ENCODE measurements at regions not wholly inside any gene's neighbourhood (a gene's known extent, or its start where the extent isn't known, plus 50 kb on each side); places are given as distances from the start of the nearest gene placed in this dataset.

DNA sequence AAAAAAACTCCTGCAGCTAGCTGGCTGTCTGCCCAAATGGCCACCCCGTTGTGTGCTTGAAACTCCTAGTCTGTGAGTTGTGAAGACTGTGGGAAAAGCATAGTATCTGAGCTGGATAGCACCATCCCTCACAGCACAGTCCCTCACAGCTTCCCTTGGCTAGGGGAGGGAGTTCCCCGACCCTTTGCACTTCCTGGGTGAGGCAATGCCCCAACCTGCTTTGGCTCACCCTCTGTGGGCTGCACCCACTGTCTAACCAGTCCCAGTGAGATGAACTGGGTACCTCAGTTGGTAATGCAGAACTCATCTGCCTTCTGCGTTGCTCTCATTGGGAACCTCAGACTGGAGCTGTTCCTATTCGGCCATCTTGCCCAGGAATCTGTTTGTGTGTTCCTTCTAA, 260.6 kb upstream of the STXBP5 start:
- intact Hi-C loops (cut with micrococcal nuclease; ENCODE audit: unreplicated experiment) = no loop called here

DNA sequence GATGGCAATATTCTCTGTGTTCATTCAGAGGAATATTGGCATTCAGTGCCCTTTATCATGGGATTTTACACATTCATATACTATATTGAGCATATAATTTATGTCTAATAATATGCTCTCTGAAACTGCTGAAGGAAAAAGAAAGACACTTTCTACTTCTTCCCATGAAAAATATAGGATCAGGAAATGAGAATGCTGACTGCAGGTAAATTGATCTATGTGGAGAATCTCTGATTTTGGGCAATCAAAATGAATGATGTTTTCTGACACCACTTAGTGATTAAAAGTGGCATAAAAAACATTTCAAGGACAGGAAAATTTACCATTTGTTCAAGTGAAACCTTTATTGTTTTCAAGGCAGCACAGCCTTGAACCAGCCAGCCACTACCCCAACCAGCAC, 260.1 kb upstream of the STXBP5 start:
- H3F3A ChIP-seq (ENCODE audit: insufficient read depth, low read depth) = no peaks in the 10 kb centered on the region
- H4K20me1 ChIP-seq (ENCODE audit: insufficient read depth) = no peaks in the 10 kb centered on the region
- no peak overlapping the region for H3K4me3 ChIP-seq
- TF ChIP-seq EZH2 (IDR thresholded peaks at IDR 0.05; ENCODE audit: low read depth) = no peak
- TF ChIP-seq, protein P1, sequence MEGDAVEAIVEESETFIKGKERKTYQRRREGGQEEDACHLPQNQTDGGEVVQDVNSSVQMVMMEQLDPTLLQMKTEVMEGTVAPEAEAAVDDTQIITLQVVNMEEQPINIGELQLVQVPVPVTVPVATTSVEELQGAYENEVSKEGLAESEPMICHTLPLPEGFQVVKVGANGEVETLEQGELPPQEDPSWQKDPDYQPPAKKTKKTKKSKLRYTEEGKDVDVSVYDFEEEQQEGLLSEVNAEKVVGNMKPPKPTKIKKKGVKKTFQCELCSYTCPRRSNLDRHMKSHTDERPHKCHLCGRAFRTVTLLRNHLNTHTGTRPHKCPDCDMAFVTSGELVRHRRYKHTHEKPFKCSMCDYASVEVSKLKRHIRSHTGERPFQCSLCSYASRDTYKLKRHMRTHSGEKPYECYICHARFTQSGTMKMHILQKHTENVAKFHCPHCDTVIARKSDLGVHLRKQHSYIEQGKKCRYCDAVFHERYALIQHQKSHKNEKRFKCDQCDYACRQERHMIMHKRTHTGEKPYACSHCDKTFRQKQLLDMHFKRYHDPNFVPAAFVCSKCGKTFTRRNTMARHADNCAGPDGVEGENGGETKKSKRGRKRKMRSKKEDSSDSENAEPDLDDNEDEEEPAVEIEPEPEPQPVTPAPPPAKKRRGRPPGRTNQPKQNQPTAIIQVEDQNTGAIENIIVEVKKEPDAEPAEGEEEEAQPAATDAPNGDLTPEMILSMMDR (conservative IDR thresholded peaks at IDR 0.05) = no peak
- CTCF ChIA-PET = no interaction called here
- no TSS peak for BruUV-seq (replicated peaks)
- no peaks in the 10 kb centered on the region for H3K4me1 ChIP-seq (replicated peaks; ENCODE audit: insufficient read depth)
- intact Hi-C loops (cut with micrococcal nuclease; ENCODE audit: unreplicated experiment) = no loop called here
- POLR2A ChIA-PET (ENCODE audit: unreplicated experiment) = no interaction called here
- DNase-seq = no peak
- no peaks in the 10 kb centered on the region for H3K9me3 ChIP-seq (ENCODE audit: insufficient read depth, low read depth)
- H2AFZ ChIP-seq = peak overlapping the region; percentile 43; the same call in 1 of the 2 replicates
- H3K27me3 ChIP-seq (ENCODE audit: insufficient read depth, low read depth) = no peaks in the 10 kb centered on the region
- H3K4me2 ChIP-seq = no peak overlapping the region
- no peaks in the 10 kb centered on the region for H3K9me2 ChIP-seq (ENCODE audit: insufficient read depth)
- no peaks in the 10 kb centered on the region for H3K79me2 ChIP-seq (ENCODE audit: low read depth)
- H3K27ac ChIP-seq = no peak overlapping the region
- H3K36me3 ChIP-seq (ENCODE audit: low read depth) = no peaks in the 10 kb centered on the region

More for the DNA sequence above, 260.6 kb upstream of the STXBP5 start:
- TF ChIP-seq, protein P1 (conservative IDR thresholded peaks at IDR 0.05) = no peak
- no peak for TF ChIP-seq EZH2 (IDR thresholded peaks at IDR 0.05; ENCODE audit: low read depth)
- no peaks in the 10 kb centered on the region for H3K9me3 ChIP-seq (ENCODE audit: insufficient read depth, low read depth)
- H3K4me3 ChIP-seq = no peak overlapping the region
- no peaks in the 10 kb centered on the region for H3F3A ChIP-seq (ENCODE audit: insufficient read depth, low read depth)
- H3K9me2 ChIP-seq (ENCODE audit: insufficient read depth) = no peaks in the 10 kb centered on the region
- DNase-seq = no peak
- POLR2A ChIA-PET (ENCODE audit: unreplicated experiment) = no interaction called here
- no peak overlapping the region for H3K27ac ChIP-seq
- BruUV-seq (replicated peaks) = no TSS peak
- no peaks in the 10 kb centered on the region for H3K27me3 ChIP-seq (ENCODE audit: insufficient read depth, low read depth)
- no peaks in the 10 kb centered on the region for H4K20me1 ChIP-seq (ENCODE audit: insufficient read depth)
- H2AFZ ChIP-seq = peak overlapping the region; percentile 43; the same call in 1 of the 2 replicates
- H3K4me2 ChIP-seq = no peak overlapping the region
- no peaks in the 10 kb centered on the region for H3K36me3 ChIP-seq (ENCODE audit: low read depth)
- no peaks in the 10 kb centered on the region for H3K4me1 ChIP-seq (replicated peaks; ENCODE audit: insufficient read depth)
- no peaks in the 10 kb centered on the region for H3K79me2 ChIP-seq (ENCODE audit: low read depth)
- CTCF ChIA-PET = no interaction called here

DNA sequence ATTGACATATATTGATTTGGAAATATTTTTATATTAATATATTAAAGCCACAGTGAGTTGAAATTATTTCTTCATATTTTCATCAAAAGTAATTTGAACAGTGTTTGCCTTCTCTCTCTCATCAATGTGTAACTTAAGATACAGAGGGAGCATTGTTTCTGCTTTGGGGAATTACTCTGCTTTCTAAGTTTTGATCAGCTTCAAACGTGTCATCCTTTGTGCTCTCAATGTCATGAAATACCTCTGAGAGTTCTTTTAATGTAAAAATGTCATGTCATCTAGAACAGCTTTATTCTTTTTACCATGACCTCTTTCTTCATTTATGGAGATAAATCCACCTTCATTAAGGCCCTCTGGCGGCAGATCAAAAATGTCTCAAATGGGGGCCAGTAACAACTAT, 259.4 kb upstream of the STXBP5 start:
- ChIA-PET CTCF (interaction anchor here (0.6 kb wide), 1 partner anchor 20 kb away, joined by 4 read pairs; no protein-coding TSS in a partner anchor), POLR2A (ENCODE audit: unreplicated experiment) (no interaction called here)
- no peak overlapping the region for H3K4me3 ChIP-seq
- no peaks in the 10 kb centered on the region for H3F3A ChIP-seq (ENCODE audit: insufficient read depth, low read depth)
- H3K4me1 ChIP-seq (replicated peaks; ENCODE audit: insufficient read depth) = no peaks in the 10 kb centered on the region
- TF ChIP-seq EZH2 (IDR thresholded peaks at IDR 0.05; ENCODE audit: low read depth) = no peak
- TF ChIP-seq, protein P1 (conservative IDR thresholded peaks at IDR 0.05) = no peak
- H2AFZ ChIP-seq = no peak overlapping the region
- H3K4me2 ChIP-seq = no peak overlapping the region
- no TSS peak for BruUV-seq (replicated peaks)
- intact Hi-C loops (cut with micrococcal nuclease; ENCODE audit: unreplicated experiment) = no loop called here
- H3K27ac ChIP-seq = no peak overlapping the region
- no peaks in the 10 kb centered on the region for H3K9me3 ChIP-seq (ENCODE audit: insufficient read depth, low read depth)
- H4K20me1 ChIP-seq (ENCODE audit: insufficient read depth) = no peaks in the 10 kb centered on the region
- H3K79me2 ChIP-seq (ENCODE audit: low read depth) = no peaks in the 10 kb centered on the region
- no peaks in the 10 kb centered on the region for H3K36me3 ChIP-seq (ENCODE audit: low read depth)
- DNase-seq = no peak
- no peaks in the 10 kb centered on the region for H3K9me2 ChIP-seq (ENCODE audit: insufficient read depth)
- no peaks in the 10 kb centered on the region for H3K27me3 ChIP-seq (ENCODE audit: insufficient read depth, low read depth)
